ENCODE measurements at regions not wholly inside any gene's neighbourhood (a gene's known extent, or its start where the extent isn't known, plus 50 kb on each side); places are given as distances from the start of the nearest gene placed in this dataset.

DNA sequence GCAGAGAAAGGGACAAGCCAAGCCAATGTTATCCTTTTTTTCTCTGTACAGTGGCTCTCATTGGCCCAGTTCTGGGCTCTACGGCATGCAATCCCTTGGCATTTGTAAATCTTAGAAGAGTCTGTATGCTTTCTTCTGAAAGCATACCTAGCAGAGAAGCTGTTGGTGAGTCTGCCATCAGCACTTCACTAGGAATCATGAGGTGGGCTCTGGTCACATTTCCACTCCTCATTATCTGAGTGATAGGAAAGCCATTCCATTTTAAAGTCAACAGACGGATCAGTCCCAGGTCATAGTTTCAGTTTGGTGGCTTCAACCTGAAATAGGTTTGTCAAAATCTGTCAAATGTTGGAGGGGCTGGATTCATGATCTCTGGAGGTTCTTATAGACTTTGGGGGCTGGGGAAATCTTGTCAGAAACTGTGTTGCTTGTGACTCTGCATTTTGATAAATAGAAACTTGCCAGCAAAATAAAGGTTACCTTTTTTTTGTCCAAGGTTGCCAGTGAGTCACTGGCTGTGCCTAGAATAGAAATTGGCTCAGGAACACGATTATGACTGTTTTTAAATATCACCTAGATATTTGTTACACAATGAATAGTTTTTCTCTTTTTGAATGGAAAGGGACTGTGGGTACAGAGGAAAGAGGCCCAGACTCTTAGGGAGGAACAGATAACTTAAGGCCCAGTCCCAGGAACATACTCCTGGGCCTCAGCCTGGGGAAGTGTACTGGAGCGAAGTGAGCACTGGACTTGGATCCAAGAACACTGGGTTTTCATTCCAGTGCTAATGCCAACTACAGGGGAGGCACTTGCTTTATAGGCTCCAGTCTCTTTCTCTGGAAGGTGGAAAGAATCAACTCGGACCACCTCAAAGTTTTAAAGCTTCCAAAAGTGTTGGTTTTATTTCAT is 183.1 kb downstream of the NMUR2 start:
- Mint-ChIP-seq H3K27me3 (ENCODE audit: unreplicated experiment) (no peaks in the 10 kb centered on the region), H3K36me3 (ENCODE audit: unreplicated experiment) (no peaks in the 10 kb centered on the region), H3K4me3 (ENCODE audit: unreplicated experiment) (no peak overlapping the region), H3K4me1 (ENCODE audit: low read depth, unreplicated experiment) (no peaks in the 10 kb centered on the region), H3K9me3 (ENCODE audit: unreplicated experiment) (no peaks in the 10 kb centered on the region), H3K27ac (ENCODE audit: unreplicated experiment) (no peak overlapping the region)
- TF ChIP-seq, protein P1, sequence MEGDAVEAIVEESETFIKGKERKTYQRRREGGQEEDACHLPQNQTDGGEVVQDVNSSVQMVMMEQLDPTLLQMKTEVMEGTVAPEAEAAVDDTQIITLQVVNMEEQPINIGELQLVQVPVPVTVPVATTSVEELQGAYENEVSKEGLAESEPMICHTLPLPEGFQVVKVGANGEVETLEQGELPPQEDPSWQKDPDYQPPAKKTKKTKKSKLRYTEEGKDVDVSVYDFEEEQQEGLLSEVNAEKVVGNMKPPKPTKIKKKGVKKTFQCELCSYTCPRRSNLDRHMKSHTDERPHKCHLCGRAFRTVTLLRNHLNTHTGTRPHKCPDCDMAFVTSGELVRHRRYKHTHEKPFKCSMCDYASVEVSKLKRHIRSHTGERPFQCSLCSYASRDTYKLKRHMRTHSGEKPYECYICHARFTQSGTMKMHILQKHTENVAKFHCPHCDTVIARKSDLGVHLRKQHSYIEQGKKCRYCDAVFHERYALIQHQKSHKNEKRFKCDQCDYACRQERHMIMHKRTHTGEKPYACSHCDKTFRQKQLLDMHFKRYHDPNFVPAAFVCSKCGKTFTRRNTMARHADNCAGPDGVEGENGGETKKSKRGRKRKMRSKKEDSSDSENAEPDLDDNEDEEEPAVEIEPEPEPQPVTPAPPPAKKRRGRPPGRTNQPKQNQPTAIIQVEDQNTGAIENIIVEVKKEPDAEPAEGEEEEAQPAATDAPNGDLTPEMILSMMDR (IDR thresholded peaks at IDR 0.05; ENCODE audit: partially characterized antibody, unreplicated experiment) = no peak
- no peak for DNase-seq

DNA sequence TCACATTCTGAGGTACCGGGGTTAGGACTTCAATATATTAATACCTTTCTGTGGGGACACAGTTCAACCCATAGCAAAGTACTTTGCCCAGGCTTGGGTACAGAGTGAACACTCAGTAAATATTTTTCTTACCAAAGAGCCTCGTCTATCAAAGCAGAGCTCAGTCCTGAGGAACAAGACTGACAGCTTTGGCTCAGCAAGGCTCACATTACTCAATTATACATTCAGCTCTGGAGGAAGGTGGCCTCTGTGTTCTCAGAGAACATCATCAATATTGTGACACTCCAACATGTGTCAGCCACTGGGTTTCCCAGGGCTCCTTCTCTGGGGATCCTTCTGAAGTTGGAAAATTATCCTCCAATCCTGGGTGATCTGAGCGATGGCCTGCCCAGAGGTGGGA is 186.4 kb downstream of the NMUR2 start:
- H3K4me3 Mint-ChIP-seq (ENCODE audit: unreplicated experiment) = no peak overlapping the region
- TF ChIP-seq, protein P1 (IDR thresholded peaks at IDR 0.05; ENCODE audit: partially characterized antibody, unreplicated experiment) = no peak
- DNase-seq = no peak
- no peaks in the 10 kb centered on the region for H3K27me3 Mint-ChIP-seq (ENCODE audit: unreplicated experiment)
- peaks cover 4% of the 10 kb centered on the region for H3K36me3 Mint-ChIP-seq (ENCODE audit: unreplicated experiment)
- no peaks in the 10 kb centered on the region for H3K4me1 Mint-ChIP-seq (ENCODE audit: low read depth, unreplicated experiment)
- no peaks in the 10 kb centered on the region for H3K9me3 Mint-ChIP-seq (ENCODE audit: unreplicated experiment)
- no peak overlapping the region for H3K27ac Mint-ChIP-seq (ENCODE audit: unreplicated experiment)

DNA sequence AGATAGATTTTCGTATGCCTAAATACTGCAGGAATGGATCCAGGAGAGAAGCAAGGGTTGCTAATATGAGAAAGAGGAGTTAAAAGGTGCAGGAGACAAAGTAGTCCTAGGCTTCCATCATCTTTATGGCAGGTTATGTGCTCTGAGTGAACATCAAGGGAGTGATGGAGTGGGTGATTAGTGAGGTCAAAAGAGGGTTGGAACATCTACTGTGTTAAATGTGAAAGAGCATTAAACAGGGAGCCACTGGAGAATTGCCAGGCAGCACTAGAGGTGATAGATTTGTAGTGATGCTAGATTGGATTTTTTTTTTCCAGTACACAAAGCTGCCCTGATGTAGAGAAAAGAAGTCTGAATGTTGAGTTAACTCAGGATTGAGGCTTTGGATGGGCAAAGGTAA is 199.3 kb downstream of the NMUR2 start:
- Mint-ChIP-seq H3K27me3 (ENCODE audit: unreplicated experiment) (no peaks in the 10 kb centered on the region), H3K4me3 (ENCODE audit: unreplicated experiment) (no peak overlapping the region)

GRCh38 chr5:152202321-152202720 is 202.8 kb downstream of the NMUR2 start:
- no peaks in the 10 kb centered on the region for H3K36me3 Mint-ChIP-seq (ENCODE audit: unreplicated experiment)
- no peak overlapping the region for H3K4me3 Mint-ChIP-seq (ENCODE audit: unreplicated experiment)
- no peaks in the 10 kb centered on the region for H3K27me3 Mint-ChIP-seq (ENCODE audit: unreplicated experiment)
- no peaks in the 10 kb centered on the region for H3K9me3 Mint-ChIP-seq (ENCODE audit: unreplicated experiment)
- H3K4me1 Mint-ChIP-seq (ENCODE audit: low read depth, unreplicated experiment) = no peaks in the 10 kb centered on the region
- no peak overlapping the region for H3K27ac Mint-ChIP-seq (ENCODE audit: unreplicated experiment)
- no peak for DNase-seq
- TF ChIP-seq, protein P1 (IDR thresholded peaks at IDR 0.05; ENCODE audit: partially characterized antibody, unreplicated experiment) = no peak

More for the DNA sequence above, 199.3 kb downstream of the NMUR2 start:
- Mint-ChIP-seq H3K9me3 (ENCODE audit: unreplicated experiment) (no peaks in the 10 kb centered on the region), H3K27ac (ENCODE audit: unreplicated experiment) (no peak overlapping the region), H3K36me3 (ENCODE audit: unreplicated experiment) (no peaks in the 10 kb centered on the region), H3K4me1 (ENCODE audit: low read depth, unreplicated experiment) (no peaks in the 10 kb centered on the region)
- TF ChIP-seq, protein P1 (IDR thresholded peaks at IDR 0.05; ENCODE audit: partially characterized antibody, unreplicated experiment) = no peak
- DNase-seq = no peak

DNA sequence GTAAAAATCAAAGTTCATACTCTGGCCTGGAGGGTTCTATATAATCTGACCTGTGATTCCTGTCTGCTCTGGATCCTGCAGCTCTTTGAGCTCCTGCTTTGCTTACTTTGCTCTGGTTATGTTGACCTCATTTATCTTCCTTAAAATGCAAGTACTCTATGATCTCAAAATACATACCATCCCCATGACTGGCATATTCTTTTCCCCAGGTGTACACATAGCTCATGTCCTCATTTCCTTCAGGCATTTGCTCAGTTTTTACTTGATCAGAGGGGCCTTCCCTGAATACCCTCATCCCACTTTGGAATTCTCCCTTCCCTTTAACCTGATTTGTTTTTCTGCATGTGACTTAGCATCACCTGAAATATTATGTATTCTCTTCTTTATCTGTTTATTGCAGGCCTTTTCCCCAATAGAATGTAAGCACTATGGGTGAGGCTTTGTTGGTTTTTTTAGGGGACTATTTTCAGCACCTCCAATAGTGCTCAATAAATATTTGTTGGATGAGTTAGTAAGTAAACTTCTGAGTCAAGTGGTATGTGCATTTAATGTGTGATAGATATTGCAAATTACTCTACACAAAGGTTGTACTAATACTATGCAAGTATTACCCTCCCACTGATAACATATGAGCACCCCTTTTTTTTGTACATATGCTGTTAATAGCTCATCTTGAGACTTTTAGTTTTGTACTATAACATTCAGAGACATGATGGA is 211.5 kb downstream of the NMUR2 start:
- no peaks in the 10 kb centered on the region for H3K9me3 Mint-ChIP-seq (ENCODE audit: unreplicated experiment)
- H3K4me3 Mint-ChIP-seq (ENCODE audit: unreplicated experiment) = no peak overlapping the region
- no peaks in the 10 kb centered on the region for H3K27me3 Mint-ChIP-seq (ENCODE audit: unreplicated experiment)
- peaks cover 7% of the 10 kb centered on the region for H3K36me3 Mint-ChIP-seq (ENCODE audit: unreplicated experiment)
- TF ChIP-seq, protein P1 (IDR thresholded peaks at IDR 0.05; ENCODE audit: partially characterized antibody, unreplicated experiment) = no peak
- DNase-seq = no peak
- H3K27ac Mint-ChIP-seq (ENCODE audit: unreplicated experiment) = no peak overlapping the region
- H3K4me1 Mint-ChIP-seq (ENCODE audit: low read depth, unreplicated experiment) = no peaks in the 10 kb centered on the region
